ENCODE measurements at regions not wholly inside any gene's neighbourhood (a gene's known extent, or its start where the extent isn't known, plus 50 kb on each side); places are given as distances from the start of the nearest gene placed in this dataset.

- Mint-ChIP-seq H3K36me3 (ENCODE audit: insufficient read depth, unreplicated experiment) (no peaks in the 10 kb centered on the region), H3K4me3 (ENCODE audit: low read depth, unreplicated experiment) (no peak overlapping the region), H3K9me3 (ENCODE audit: low read depth, unreplicated experiment) (no peaks in the 10 kb centered on the region), H3K27me3 (ENCODE audit: unreplicated experiment) (no peaks in the 10 kb centered on the region), H3K27ac (ENCODE audit: unreplicated experiment) (no peak overlapping the region), H3K4me1 (ENCODE audit: low read depth, unreplicated experiment) (no peaks in the 10 kb centered on the region)
- no peak for TF ChIP-seq CTCF (IDR thresholded peaks at IDR 0.05; ENCODE audit: unreplicated experiment)
- intact Hi-C loops (cut with micrococcal nuclease; ENCODE audit: unreplicated experiment): no loop called here
- CTCF ChIA-PET: interaction anchor here (0.7 kb wide), 1 partner anchor 307 kb away, joined by 3 read pairs; no protein-coding TSS in a partner anchor
- no peak for DNase-seq
- no TSS peak for BruUV-seq (replicated peaks)
Measured at GRCh38 chr18:64410685-64411084, 261.8 kb upstream of the LINC00305 start.

- DNase-seq: peak; percentile 22
- Mint-ChIP-seq H3K9me3 (ENCODE audit: low read depth, unreplicated experiment) (no peaks in the 10 kb centered on the region), H3K4me1 (ENCODE audit: low read depth, unreplicated experiment) (no peaks in the 10 kb centered on the region), H3K36me3 (ENCODE audit: insufficient read depth, unreplicated experiment) (no peaks in the 10 kb centered on the region), H3K27ac (ENCODE audit: unreplicated experiment) (no peak overlapping the region), H3K4me3 (ENCODE audit: low read depth, unreplicated experiment) (no peak overlapping the region), H3K27me3 (ENCODE audit: unreplicated experiment) (no peaks in the 10 kb centered on the region)
- BruUV-seq (replicated peaks): no TSS peak
- TF ChIP-seq CTCF (IDR thresholded peaks at IDR 0.05; ENCODE audit: unreplicated experiment): peak; percentile 27
- CTCF ChIA-PET: interaction anchor here (1.0 to 1.5 kb wide), 3 partner anchors 290 to 392 kb away, joined by 4 to 9 read pairs (median 7); no protein-coding TSS in a partner anchor
- intact Hi-C loops (cut with micrococcal nuclease; ENCODE audit: unreplicated experiment): loop anchor here (1.0 to 5.0 kb wide), 4 partner anchors 289 to 391 kb away; no protein-coding TSS in a partner anchor
Measured at GRCh38 chr18:64409511-64409910, 260.6 kb upstream of the LINC00305 start.

GRCh38 chr18:64407606-64408005 is 258.7 kb upstream of the LINC00305 start:
- no peaks in the 10 kb centered on the region for H3K27me3 Mint-ChIP-seq (ENCODE audit: unreplicated experiment)
- CTCF ChIA-PET: no interaction called here
- no peak for DNase-seq
- no peak overlapping the region for H3K4me3 Mint-ChIP-seq (ENCODE audit: low read depth, unreplicated experiment)
- H3K27ac Mint-ChIP-seq (ENCODE audit: unreplicated experiment): no peak overlapping the region
- BruUV-seq (replicated peaks): no TSS peak
- H3K36me3 Mint-ChIP-seq (ENCODE audit: insufficient read depth, unreplicated experiment): no peaks in the 10 kb centered on the region
- no peaks in the 10 kb centered on the region for H3K4me1 Mint-ChIP-seq (ENCODE audit: low read depth, unreplicated experiment)
- no peak for TF ChIP-seq CTCF (IDR thresholded peaks at IDR 0.05; ENCODE audit: unreplicated experiment)
- intact Hi-C loops (cut with micrococcal nuclease; ENCODE audit: unreplicated experiment): loop anchor here (2.0 to 5.0 kb wide), 3 partner anchors 310 to 389 kb away; no protein-coding TSS in a partner anchor
- H3K9me3 Mint-ChIP-seq (ENCODE audit: low read depth, unreplicated experiment): no peaks in the 10 kb centered on the region

- Mint-ChIP-seq H3K27ac (ENCODE audit: unreplicated experiment) (no peak overlapping the region), H3K36me3 (ENCODE audit: insufficient read depth, unreplicated experiment) (no peaks in the 10 kb centered on the region), H3K4me3 (ENCODE audit: low read depth, unreplicated experiment) (no peak overlapping the region), H3K27me3 (ENCODE audit: unreplicated experiment) (no peaks in the 10 kb centered on the region), H3K9me3 (ENCODE audit: low read depth, unreplicated experiment) (no peaks in the 10 kb centered on the region), H3K4me1 (ENCODE audit: low read depth, unreplicated experiment) (no peaks in the 10 kb centered on the region)
- CTCF ChIA-PET: no interaction called here
- intact Hi-C loops (cut with micrococcal nuclease; ENCODE audit: unreplicated experiment): loop anchor here (5.0 kb wide), 2 partner anchors 308 to 368 kb away; no protein-coding TSS in a partner anchor
- BruUV-seq (replicated peaks): no TSS peak
- no peak for DNase-seq
- TF ChIP-seq CTCF (IDR thresholded peaks at IDR 0.05; ENCODE audit: unreplicated experiment): no peak
Measured at GRCh38 chr18:64405161-64405560, 256.3 kb upstream of the LINC00305 start.
